GM21786 (cell line): ENCODE measurements at regions not wholly inside any gene's neighbourhood (a gene's known extent, or its start where the extent isn't known, plus 50 kb on each side); places are given as distances from the start of the nearest gene placed in this dataset.

Source experiments
- ATAC-seq: cut with Tn5 transposase; IDR thresholded peaks from one replicate; pipeline ENCODE4 v1.9.1; 2021; ENCODE audit not compliant: unreplicated experiment

DNA sequence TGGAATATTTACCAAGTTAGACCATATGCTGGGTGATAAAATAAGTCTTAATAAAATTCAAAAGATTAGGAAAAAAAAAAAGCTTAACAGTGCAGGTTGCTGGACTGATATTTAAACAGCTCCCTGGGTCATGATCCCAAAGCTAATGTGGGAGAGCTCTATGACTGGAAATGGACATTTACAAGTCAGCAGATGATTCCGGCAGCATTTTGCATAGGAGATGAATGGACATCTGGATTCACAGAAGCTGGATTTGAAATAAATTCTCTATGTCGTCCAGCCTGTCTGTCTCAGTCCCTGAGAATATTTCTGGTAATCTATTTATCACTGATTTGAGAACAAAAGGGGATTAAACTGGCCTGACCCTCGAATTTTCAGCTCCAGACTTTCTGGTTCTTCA lies 52.3 kb upstream of the KLHL25 start:
- ATAC-seq = no peak

DNA sequence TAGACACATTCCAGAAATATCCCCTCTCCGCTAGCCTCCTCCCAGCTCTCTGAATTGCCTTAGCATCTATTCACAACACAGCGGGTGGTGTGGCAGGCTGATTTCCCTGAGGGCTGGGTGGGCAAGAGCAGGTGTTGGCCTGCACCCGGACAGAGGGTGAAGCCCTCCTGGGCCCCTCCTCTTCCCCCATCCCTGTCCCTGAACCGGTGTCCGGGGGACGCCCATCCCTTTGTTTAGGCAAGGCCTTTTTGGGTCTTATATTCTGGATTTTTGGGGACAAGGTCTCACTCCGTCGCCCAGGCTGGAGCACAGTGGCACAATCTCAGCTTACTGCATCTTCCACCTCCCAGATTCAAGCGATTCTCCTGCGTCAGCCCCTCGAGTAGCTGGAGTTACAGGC lies 55.2 kb upstream of the KLHL25 start:
- no peak for ATAC-seq

DNA sequence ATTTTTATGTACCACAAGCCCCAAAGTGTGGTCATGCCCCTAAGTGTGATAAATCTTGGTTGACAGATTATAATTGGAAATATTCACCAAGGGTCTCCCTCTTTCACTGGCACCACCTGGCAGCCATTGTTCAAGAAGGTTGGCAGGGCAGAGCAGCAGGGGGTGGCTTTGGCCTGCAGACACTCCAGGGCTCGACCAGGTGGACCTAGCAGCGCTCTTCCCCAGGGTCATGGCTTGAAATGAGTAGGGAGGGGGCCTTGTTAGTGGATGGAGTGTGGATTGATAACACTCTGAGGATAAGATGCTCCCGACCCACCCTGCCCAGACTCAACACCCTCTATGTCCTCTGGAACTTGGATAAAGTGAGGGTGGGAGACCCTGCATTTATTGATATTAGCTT lies 58.2 kb upstream of the KLHL25 start:
- no peak for ATAC-seq

DNA sequence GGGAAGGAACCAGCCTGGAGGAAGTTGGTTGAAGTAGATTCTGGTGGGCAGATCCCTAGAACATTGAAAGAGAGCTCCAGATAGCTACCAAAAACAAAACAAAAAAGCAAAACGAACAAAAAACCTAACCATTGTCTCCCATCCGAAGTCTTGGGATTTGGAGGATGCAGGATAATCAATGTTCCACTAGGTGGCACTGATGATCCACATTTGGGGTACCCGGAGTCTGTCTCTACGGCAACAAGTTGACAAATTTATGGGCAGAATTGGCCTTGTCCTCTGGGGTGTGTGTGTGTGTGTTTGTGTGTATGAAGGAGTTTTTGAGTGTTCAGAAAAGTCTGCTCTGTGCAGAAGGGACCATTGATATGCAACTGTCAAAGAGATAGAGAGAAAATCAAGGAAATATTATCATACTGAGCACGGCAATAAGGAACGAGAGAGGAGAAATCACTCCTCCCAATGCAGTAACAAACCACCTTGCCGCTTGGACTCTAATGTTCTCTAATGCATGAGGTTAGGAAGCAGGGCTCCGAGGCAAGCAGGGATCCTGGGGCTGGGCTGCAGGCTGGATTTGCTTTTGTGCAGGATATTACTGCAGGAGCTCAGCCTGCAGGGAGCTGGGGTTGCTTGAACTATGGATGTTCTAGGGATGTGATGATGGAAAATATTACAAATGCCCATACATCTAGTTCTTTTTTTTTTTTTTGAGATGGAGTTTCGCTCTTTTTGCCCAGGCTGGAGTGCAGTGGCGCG lies 59.8 kb upstream of the KLHL25 start:
- peak; percentile 57 for ATAC-seq

DNA sequence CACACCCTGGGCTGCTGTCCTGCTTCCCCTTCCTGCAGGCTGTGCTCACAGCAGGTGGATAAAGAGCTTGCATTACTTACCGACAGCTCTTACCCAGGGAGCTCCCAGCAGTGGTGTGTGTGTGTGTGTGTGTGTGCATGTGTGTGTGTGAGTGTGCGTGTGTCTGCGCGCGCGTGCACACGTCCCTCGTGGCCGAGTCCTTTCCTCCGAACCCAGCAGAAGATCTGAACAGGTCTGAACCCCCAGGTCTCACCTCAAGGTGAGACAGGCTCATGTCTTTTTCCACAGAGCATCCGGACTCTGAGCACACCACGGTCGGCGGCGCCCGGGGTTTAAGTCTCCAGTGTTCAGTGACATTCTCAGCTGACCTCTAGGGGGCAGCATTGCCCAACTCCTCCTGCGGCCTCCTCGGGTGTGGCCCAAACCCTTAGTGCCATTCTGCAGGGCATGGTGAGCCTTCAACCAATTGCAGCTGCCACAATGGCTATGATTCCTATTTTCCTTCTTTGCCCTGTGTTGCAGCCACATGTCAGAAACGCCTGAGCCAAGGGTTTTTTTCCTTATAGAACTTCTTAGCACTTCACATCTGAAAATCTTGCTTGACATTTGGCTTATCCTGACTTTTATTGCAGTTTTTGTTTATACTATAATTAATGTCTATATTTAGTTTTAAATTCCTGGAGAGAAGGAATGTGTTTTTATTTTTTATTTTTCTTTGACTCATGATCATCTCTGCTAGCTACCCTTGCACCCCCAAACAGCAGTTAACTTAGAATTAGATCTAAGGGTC lies 64.1 kb upstream of the KLHL25 start:
- peak; percentile 94 for ATAC-seq

DNA sequence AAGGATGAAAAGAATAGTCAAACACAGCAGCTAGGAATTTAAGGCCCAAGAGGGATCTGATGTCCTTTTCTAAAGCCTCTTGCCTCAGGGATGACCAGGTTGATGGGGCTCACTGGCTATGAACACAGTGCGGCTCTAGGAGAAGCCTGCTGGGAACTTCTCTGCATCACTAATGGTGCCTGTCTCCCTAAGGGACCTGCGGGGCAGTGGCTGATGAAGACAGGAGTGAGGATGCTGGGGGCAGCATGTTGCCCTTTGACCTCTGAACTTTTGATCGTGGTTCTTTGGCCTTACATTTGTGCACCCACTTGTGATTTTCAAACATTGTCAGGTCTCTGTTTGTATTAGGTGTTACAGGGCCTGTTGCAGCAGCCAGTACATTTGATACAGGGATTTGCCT lies 64.9 kb upstream of the KLHL25 start:
- ATAC-seq = no peak

DNA sequence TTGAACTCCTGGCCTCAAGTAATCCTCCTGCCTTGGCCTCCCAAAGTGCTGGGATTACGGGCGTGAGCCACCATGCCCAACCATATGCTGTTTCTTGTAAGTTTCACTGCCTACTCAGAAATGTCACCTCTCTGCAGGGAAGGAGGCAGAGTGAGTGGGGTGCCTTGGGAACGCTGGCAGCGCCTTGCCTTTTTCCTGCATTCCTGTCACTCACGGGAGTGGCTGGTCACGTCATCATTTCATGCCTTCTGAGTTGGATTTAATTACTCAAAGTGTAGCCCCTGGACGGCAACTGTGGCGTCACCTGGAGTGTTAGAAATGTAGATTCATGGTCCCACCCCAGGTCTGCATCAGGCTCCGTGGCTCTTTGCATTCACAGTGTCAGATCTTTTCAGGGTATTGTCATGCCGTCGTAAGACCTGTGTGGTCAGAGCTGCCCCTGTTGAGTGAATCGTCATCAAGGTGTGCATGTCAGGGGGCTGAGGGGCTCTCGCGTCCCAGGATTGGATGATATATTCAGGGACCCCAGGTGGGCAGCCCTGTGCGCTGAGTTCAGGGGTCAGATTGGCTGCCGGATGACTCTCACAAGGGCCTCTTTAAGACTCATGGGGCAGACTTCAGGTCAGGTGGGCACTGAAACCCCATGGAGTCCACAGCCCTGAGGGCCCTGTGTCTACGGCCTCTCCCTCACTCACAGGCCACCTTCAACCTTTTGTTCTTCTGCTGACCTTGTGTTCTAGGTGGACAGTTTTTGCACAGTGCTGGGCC lies 65.9 kb upstream of the KLHL25 start:
- ATAC-seq = no peak

DNA sequence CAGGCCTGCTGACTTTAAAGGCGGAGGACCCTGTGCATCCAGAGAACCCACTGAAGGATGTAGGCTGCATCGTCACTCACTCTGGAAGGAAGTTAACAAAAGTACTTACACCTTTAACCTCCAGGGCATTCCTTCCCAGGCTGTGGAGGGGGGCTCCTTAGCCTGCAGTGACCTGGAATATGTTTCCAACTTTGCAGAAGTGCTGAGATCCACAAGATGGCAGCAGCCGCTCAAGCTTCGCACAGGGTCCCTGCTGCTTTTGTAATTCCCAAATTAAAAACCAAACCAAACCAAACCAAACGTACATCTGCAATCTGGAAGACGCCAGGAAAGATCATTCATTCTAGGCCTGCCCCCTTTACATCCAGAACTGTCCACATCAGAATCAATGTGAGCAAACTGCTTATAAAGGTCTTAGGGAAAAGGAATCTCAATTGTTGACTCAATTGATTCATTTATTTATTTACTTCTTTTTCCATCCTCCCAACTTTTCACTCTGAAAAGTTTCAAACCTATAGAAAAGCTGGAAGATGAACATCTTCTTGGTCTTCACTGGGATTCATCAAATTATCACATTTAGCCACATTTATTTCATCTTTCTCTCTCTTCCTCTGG lies 70.5 kb upstream of the KLHL25 start:
- no peak for ATAC-seq

DNA sequence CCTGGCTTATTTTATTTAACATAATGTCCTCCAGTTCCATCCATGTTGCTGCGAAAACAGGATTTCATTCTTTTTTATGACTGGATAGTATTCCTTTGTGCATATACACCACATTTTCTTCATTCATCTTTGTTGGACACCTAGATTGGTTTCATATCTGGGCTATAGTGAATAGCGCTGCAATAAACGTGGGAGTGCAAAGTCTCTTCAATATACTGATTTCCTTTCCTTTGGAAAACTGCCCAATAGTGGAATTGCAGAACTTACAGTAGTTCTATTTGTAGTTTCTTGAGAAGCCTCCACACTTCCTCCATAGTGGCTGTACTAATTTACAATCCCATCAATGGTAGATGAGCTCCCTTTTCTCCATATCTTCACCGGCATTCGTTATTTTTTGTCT lies 72.5 kb upstream of the KLHL25 start:
- ATAC-seq = no peak

DNA sequence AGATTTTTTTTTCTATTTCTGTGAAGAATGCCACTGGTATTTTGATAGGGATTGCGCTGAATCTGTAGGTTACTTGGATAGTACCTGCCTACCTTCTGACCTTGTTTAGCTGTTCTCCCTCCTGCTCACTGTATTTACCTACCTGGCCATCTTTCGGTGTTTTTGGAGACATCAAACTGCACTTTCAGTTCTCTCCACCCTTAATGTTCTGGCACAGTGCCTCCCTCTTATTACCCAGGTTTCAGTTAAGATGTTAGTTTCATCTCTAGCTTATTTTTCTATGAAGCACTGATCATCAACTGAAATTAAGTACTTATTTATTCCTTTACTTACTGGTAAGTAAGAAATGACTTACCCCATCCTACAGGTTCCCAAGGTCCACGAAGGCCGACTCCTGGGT lies 74.4 kb upstream of the KLHL25 start:
- no peak for ATAC-seq

DNA sequence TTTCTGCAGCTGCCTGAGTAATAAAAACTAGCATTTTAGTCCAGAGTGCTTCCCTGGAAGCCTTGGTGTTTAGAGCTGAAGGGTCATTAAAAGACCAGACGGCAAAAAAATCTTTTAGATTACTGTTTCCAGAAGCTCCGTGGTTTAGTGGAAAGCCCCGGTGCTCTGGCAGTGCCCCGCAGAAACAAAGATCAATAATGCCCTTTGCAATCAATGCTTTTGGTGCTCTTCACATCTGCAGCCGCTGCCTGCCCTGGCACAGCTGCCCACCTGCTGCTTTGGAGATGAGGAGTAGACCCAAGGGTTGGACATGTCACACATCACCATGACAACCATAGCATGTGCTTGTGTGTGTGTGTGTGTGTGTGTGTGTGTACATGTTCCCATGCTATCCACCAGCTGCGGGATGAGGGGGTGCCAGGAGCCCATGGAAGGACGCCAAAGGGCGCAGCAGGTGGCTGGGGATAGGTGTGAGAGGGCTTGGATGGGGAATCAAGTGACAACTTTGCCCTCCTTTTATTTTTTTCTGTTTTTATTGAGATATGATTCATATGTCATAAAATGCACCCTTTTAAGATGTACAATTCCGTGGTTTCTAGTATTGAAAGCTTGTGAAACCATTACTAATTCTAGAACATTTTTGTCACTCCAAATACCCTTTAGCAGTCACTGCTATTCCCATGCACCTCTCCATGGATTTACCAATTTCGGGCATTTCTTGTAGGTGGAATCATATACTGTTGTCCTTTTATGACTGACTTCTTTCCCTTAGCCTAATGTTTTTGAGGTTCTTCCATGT lies 75.7 kb upstream of the KLHL25 start:
- no peak for ATAC-seq

DNA sequence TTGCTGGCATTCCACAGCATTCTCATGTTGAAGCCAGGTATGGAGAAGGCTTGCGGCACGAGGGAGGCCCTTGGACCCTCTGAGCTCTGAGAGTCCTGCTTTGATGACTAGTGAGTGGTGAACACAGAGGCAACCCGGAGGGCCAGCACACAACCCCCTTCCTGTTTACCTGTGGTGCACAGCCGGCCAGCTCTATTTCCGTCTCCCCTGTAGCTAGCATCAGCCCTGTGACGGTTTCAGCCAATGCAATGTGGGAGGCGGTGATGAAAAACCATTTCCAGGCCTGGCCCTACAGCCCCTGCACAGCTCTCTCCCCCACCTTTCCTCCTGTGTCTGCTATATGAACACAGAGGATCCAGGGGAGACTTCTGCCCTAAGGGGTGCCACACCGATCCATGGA lies 76.8 kb upstream of the KLHL25 start:
- no peak for ATAC-seq

DNA sequence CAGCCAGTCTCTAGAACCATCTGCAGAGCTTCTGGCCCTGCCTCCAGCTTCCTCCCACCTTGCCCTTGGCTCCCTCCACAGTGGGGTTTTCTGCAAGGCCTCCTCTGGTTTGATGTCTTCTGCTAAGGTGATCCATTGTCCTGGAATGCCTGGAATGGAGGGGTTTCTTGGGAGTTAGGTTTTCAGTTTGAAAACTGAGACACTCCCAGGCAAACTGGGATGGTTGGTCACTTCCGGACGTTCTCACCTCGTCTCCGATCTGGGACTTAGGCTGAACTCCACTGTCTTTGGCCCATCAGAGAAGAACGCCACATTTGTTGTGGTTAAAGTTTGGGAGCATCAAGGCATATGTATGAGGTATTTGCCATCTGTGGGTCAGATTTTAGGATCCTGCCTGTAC lies 77.4 kb upstream of the KLHL25 start:
- ATAC-seq = no peak

DNA sequence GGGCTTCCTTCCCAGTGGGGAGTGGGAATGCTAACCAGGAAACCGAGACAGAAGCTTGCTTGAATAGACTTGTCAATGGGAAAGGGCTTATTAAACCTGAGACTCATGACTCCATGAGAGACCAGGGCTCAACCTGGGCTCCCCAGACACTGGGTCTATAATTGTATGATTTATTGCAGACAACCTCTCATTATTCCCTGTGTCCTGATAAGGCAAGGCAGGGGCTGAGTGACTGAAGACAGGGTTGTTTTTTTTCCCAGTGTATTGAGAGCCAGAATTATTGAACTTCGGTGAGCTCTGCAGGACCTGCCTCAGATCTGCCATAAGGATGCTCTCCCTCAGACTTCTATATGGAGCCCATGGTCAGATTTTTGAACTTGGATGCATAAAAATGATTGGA lies 79.5 kb upstream of the KLHL25 start:
- ATAC-seq = no peak

DNA sequence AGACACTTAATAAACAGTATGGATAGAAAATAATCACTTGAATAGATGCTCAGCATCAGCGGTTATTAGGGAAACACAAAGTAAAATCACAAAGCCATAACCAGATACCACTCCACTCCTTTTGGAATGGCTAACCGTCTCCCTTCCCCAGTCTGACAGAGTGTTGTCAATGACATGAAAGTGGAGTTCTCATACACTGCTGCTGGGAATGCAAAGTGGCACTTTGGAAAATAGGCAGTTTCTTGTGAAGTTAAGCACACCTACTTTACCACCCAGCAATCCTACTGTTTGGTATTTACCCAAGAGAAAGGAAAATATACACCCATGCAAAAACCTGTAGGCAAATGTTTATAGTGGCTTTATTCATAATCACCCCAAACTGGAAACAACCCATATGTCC lies 81.0 kb upstream of the KLHL25 start:
- no peak for ATAC-seq

DNA sequence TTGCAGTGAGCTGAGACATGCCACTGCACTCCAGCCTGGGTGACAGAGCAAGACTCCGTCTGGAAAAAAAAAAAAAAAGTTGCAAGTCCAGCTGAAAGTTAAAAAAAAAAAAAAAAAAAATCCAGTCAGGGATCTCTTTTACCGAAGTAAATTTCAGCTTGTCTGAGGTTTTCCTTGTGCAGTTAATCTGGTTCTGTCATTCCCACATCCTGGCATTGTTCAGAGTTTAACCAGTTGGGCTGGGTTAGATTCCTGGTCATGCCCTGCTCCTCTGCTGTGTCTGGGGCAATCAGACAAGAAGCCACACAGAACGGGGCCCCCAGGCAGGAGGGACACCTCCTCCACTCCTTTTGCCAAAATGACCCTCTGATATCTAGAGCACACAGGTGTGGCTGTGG lies 84.1 kb upstream of the KLHL25 start:
- ATAC-seq = no peak

DNA sequence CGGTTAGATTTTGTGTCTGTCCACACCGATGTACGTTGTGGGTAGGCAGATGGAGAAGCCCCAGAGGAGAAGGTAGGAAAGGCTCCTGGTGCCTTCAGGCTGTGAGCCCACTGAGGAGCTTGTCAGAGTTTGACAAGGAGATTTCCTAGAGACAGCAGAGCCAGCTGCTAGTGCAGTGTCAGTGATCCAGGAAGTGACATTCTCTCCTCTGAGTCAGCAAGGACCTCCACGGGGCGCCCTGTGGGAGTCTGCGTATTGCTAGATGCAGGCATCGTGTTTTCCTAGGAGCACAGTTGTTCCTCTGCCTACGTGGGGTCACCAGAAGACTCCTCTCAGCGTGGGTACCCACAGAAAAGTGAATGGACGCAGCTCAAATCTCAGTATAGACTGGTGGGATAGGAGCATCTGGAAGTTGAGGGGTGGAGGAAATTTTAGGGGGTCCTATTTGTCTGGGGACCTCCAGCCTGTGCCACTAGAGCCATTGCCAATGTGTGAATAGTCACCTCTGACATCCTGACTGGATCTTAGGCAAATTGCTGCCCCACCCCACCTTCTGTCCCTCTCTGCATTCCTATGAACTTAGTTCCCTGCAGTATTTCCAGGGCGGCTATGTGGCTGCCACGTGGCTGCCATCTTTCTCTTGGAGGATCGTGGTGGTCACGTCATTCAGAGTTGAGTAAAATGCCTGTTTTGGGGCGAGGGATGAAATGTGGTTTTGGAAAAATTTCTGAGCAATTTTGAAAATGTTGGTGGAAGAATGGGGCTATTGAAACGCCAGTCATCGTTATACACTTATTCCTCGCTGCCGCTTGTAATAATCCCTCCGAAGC lies 84.8 kb upstream of the KLHL25 start:
- ATAC-seq = no peak

DNA sequence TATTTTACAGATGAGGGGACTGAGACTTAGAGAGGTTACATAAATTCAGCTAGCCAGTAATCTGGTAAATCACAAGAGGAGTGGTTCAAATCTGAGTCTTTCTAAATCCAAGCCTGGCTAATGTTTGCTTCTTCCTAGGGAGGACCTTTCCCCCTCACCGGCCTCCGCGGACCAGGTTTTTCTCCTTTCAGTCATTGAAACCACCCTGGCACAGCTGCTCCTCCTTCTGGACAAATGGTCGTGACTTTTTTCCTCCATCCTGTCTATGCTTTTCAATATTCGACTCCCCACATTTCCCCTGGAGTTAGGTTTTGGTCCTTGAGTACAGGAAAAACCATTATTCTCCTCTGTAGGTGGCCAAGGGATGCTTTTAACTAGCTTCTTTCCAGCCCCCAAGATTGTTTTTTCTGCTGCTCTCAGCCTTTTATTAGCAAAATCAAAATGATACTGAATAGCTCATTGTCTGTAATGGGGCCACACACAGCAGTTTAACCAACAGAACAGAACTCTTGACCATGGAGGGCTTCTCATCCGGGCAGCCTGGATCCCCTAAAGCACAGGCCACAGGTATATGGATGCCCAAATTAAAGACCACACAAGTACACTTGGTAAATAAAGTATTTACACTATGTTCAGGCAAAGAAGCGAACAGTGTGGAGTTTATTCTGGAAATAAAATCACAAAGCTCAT lies 85.9 kb upstream of the KLHL25 start:
- ATAC-seq = no peak

DNA sequence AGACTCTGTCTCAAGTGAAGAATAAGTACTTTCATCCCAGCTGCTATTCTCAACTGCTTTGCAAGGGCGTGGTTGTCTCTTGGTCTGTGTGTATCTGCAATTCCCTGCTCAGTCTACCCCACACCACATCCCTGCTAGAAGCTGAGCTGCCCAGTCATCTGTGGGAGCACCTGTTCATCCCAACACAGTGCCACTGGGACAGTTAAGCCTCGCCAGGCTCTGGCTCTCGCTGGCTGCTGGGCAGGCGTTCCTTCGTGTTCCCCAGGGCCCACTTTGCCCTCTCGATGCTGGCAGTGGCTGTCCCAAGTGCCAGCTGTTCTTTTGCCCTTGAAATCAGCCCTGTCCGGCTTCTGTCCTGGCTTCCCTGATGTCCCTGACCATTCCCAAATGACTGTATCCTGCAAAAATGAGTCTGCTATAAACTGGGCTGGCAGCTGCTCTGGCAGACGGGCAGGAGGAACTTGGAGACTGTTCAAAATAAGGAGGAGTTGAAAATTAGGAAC lies 91.6 kb upstream of the KLHL25 start:
- no peak for ATAC-seq
